ENCODE measurements at regions not wholly inside any gene's neighbourhood (a gene's known extent, or its start where the extent isn't known, plus 50 kb on each side); places are given as distances from the start of the nearest gene placed in this dataset.

GRCh38 chr3:102165367-102165766, 269.4 kb upstream of the ZPLD1 start:
- no peak for DNase-seq (ENCODE audit: low read depth)
- no peak overlapping the region for H3K4me3 ChIP-seq (ENCODE audit: low read depth, low read length)

GRCh38 chr3:102169915-102170479, 264.8 kb upstream of the ZPLD1 start:
- DNase-seq (ENCODE audit: low read depth) = no peak
- H3K4me3 ChIP-seq (ENCODE audit: low read depth, low read length) = no peak overlapping the region

GRCh38 chr3:102170545-102170944, 264.3 kb upstream of the ZPLD1 start:
- DNase-seq (ENCODE audit: low read depth) = no peak
- no peak overlapping the region for H3K4me3 ChIP-seq (ENCODE audit: low read depth, low read length)

GRCh38 chr3:102174312-102174712, 260.5 kb upstream of the ZPLD1 start:
- DNase-seq (ENCODE audit: low read depth) = no peak
- no peak overlapping the region for H3K4me3 ChIP-seq (ENCODE audit: low read depth, low read length)

GRCh38 chr3:102174832-102175374, 259.9 kb upstream of the ZPLD1 start:
- DNase-seq (ENCODE audit: low read depth) = no peak
- no peak overlapping the region for H3K4me3 ChIP-seq (ENCODE audit: low read depth, low read length)

- no peak overlapping the region for H3K4me3 ChIP-seq (ENCODE audit: low read depth, low read length)
- no peak for DNase-seq (ENCODE audit: low read depth)
Measured at GRCh38 chr3:102176333-102177050, 258.3 kb upstream of the ZPLD1 start.

GRCh38 chr3:102177075-102177755, 257.6 kb upstream of the ZPLD1 start:
- H3K4me3 ChIP-seq (ENCODE audit: low read depth, low read length) = no peak overlapping the region
- DNase-seq (ENCODE audit: low read depth) = no peak

GRCh38 chr3:102178817-102179216, 256.0 kb upstream of the ZPLD1 start:
- no peak overlapping the region for H3K4me3 ChIP-seq (ENCODE audit: low read depth, low read length)
- no peak for DNase-seq (ENCODE audit: low read depth)

- DNase-seq (ENCODE audit: low read depth) = no peak
Measured at GRCh38 chr3:102179326-102180177, 255.3 kb upstream of the ZPLD1 start.

GRCh38 chr3:102180280-102180931, 254.4 kb upstream of the ZPLD1 start:
- DNase-seq (ENCODE audit: low read depth) = peak; percentile 77
- no peak overlapping the region for H3K4me3 ChIP-seq (ENCODE audit: low read depth, low read length)

More at GRCh38 chr3:102179326-102180177, 255.3 kb upstream of the ZPLD1 start:
- no peak overlapping the region for H3K4me3 ChIP-seq (ENCODE audit: low read depth, low read length)

- DNase-seq (ENCODE audit: low read depth) = peak; percentile 78
Measured at GRCh38 chr3:102181175-102181920, 253.5 kb upstream of the ZPLD1 start.

GRCh38 chr3:102182162-102182561, 252.7 kb upstream of the ZPLD1 start:
- DNase-seq (ENCODE audit: low read depth) = no peak
- no peak overlapping the region for H3K4me3 ChIP-seq (ENCODE audit: low read depth, low read length)

More at GRCh38 chr3:102181175-102181920, 253.5 kb upstream of the ZPLD1 start:
- H3K4me3 ChIP-seq (ENCODE audit: low read depth, low read length) = no peak overlapping the region

GRCh38 chr3:102183186-102183585, 251.6 kb upstream of the ZPLD1 start:
- no peak overlapping the region for H3K4me3 ChIP-seq (ENCODE audit: low read depth, low read length)
- no peak for DNase-seq (ENCODE audit: low read depth)

GRCh38 chr3:102183623-102184022, 251.2 kb upstream of the ZPLD1 start:
- no peak for DNase-seq (ENCODE audit: low read depth)
- H3K4me3 ChIP-seq (ENCODE audit: low read depth, low read length) = no peak overlapping the region

- DNase-seq (ENCODE audit: low read depth) = no peak
- no peak overlapping the region for H3K4me3 ChIP-seq (ENCODE audit: low read depth, low read length)
Measured at GRCh38 chr3:102189541-102189940, 245.3 kb upstream of the ZPLD1 start.

GRCh38 chr3:102189956-102190723, 244.7 kb upstream of the ZPLD1 start:
- no peak overlapping the region for H3K4me3 ChIP-seq (ENCODE audit: low read depth, low read length)
- no peak for DNase-seq (ENCODE audit: low read depth)

GRCh38 chr3:102192575-102192974, 242.2 kb upstream of the ZPLD1 start:
- no peak for DNase-seq (ENCODE audit: low read depth)
- no peak overlapping the region for H3K4me3 ChIP-seq (ENCODE audit: low read depth, low read length)

- DNase-seq (ENCODE audit: low read depth) = no peak
Measured at GRCh38 chr3:102193255-102193654, 241.6 kb upstream of the ZPLD1 start.

More at GRCh38 chr3:102193255-102193654, 241.6 kb upstream of the ZPLD1 start:
- no peak overlapping the region for H3K4me3 ChIP-seq (ENCODE audit: low read depth, low read length)
